GM21619 (cell line): ENCODE measurements at regions not wholly inside any gene's neighbourhood (a gene's known extent, or its start where the extent isn't known, plus 50 kb on each side); places are given as distances from the start of the nearest gene placed in this dataset.
"Not testable (repeated sequence)": the region's sequence is repeated elsewhere in the genome, so short reads cannot be mapped to it uniquely, and the experiment has no call there.

Source experiments
- ATAC-seq: cut with Tn5 transposase; IDR thresholded peaks from one replicate; pipeline ENCODE4 v1.9.1; 2021; ENCODE audit not compliant: unreplicated experiment

GRCh38 chr14:25444381-25444780, 394.4 kb upstream of the STXBP6 start:
- no peak for ATAC-seq

GRCh38 chr14:25440382-25440781, 390.4 kb upstream of the STXBP6 start:
- not testable (repeated sequence) for ATAC-seq

- ATAC-seq: no peak
Observed at GRCh38 chr14:25436906-25437305, 387.0 kb upstream of the STXBP6 start.

- no peak for ATAC-seq
Observed at GRCh38 chr14:25436288-25436875, 386.4 kb upstream of the STXBP6 start.

- ATAC-seq: no peak
Observed at GRCh38 chr14:25431211-25432076, 381.5 kb upstream of the STXBP6 start.

GRCh38 chr14:25430808-25431207, 380.9 kb upstream of the STXBP6 start:
- ATAC-seq: no peak

- ATAC-seq: no peak
Observed at GRCh38 chr14:25412998-25413397, 363.1 kb upstream of the STXBP6 start.

- ATAC-seq: no peak
Observed at GRCh38 chr14:25411781-25412757, 362.1 kb upstream of the STXBP6 start.

GRCh38 chr14:25406818-25407217, 356.9 kb upstream of the STXBP6 start:
- no peak for ATAC-seq

- no peak for ATAC-seq
Observed at GRCh38 chr14:25400607-25401206, 350.8 kb upstream of the STXBP6 start.

GRCh38 chr14:25396128-25396527, 346.2 kb upstream of the STXBP6 start:
- ATAC-seq: no peak

GRCh38 chr14:25394791-25395391, 344.9 kb upstream of the STXBP6 start:
- no peak for ATAC-seq

GRCh38 chr14:25394356-25394755, 344.4 kb upstream of the STXBP6 start:
- ATAC-seq: no peak

- no peak for ATAC-seq
Observed at GRCh38 chr14:25389948-25390347, 340.0 kb upstream of the STXBP6 start.

- no peak for ATAC-seq
Observed at GRCh38 chr14:25381498-25381897, 331.6 kb upstream of the STXBP6 start.

GRCh38 chr14:25375639-25376038, 325.7 kb upstream of the STXBP6 start:
- no peak for ATAC-seq

GRCh38 chr14:25371068-25371467, 321.1 kb upstream of the STXBP6 start:
- no peak for ATAC-seq

GRCh38 chr14:25370057-25370456, 320.1 kb upstream of the STXBP6 start:
- not testable (repeated sequence) for ATAC-seq

- no peak for ATAC-seq
Observed at GRCh38 chr14:25358330-25358729, 308.4 kb upstream of the STXBP6 start.

- ATAC-seq: no peak
Observed at GRCh38 chr14:25351269-25351668, 301.3 kb upstream of the STXBP6 start.

- ATAC-seq: no peak
Observed at GRCh38 chr14:25350802-25351201, 300.9 kb upstream of the STXBP6 start.
